Lung (tissue), 11 donors: ENCODE measurements at regions not wholly inside any gene's neighbourhood (a gene's known extent, or its start where the extent isn't known, plus 50 kb on each side); places are given as distances from the start of the nearest gene placed in this dataset.

Experiments
- ATAC-seq: fragments of 200-7000 bp; cut with Tn5 transposase; one replicate; pipeline ENCODE4 v1.9.1; 2020; ENCODE audit warnings: moderate number of reproducible peaks; ENCODE audit not compliant: insufficient read depth, low FRiP score
- DNase-seq, 3 donors: peaks; one replicate each; pipeline ENCODE4 v3.0.0-alpha.2; 2013 to 2017
- H3K27ac ChIP-seq, 2 donors: one replicate each; pipeline ENCODE4 v1.5.1; 2013; ENCODE audit warnings: mild to moderate bottlenecking in 2 of 2, moderate library complexity in 2 of 2, control low read depth in 1 of 2, inconsistent platforms in 1 of 2, low read depth in 1 of 2, low read length in 1 of 2
- H3K27me3 ChIP-seq, 3 donors: one replicate each; pipeline ENCODE4 v1.5.1; 2013; ENCODE audit warnings: low read length in 2 of 3; ENCODE audit not compliant: control insufficient read depth in 3 of 3, insufficient read depth in 3 of 3
- H3K36me3 ChIP-seq, 4 donors: one replicate each; pipeline ENCODE4 v1.5.1; 2013; ENCODE audit warnings: low read length in 4 of 4, mild to moderate bottlenecking in 1 of 4, moderate library complexity in 1 of 4; ENCODE audit not compliant: control insufficient read depth in 4 of 4, insufficient read depth in 4 of 4
- H3K4me1 ChIP-seq, 5 donors: one replicate each; pipeline ENCODE4 v1.5.1; 2013; ENCODE audit warnings: low read length in 5 of 5, mild to moderate bottlenecking in 2 of 5, moderate library complexity in 1 of 5; ENCODE audit not compliant: control insufficient read depth in 5 of 5, insufficient read depth in 5 of 5
- H3K4me3 ChIP-seq: one replicate; pipeline ENCODE4 v1.5.1; 2013; ENCODE audit warnings: mild to moderate bottlenecking, control low read depth, moderate library complexity
- H3K9ac ChIP-seq, 2 donors: one replicate each; pipeline ENCODE4 v1.5.1; 2013; ENCODE audit warnings: low read length in 2 of 2, control low read depth in 1 of 2; ENCODE audit not compliant: insufficient read depth in 1 of 2
- H3K9me3 ChIP-seq, 4 donors: one replicate each; pipeline ENCODE4 v1.5.1; 2013; ENCODE audit warnings: low read length in 3 of 4, mild to moderate bottlenecking in 1 of 4, moderate library complexity in 1 of 4; ENCODE audit not compliant: control insufficient read depth in 4 of 4, insufficient read depth in 3 of 4
- WGBS, 2 donors: extraction: QIAGEN DNeasy Blood & Tissue Kit; methylation state at CpG; one replicate each; pipeline ENCODE4 v1.1.7; 2013; 5-methylcytosine and 5-hydroxymethylcytosine counted together
- TF ChIP-seq, protein P1 (sequence below): IDR thresholded peaks from 2 replicates; pipeline ENCODE4 v1.5.1; 2012; ENCODE audit warnings: mild to moderate bottlenecking; ENCODE audit errors: control extremely low read depth, extremely low read depth
- donor health status: control.
- donor health status: control.
- donor health status: Bipolar disorder and iron deficiency.
- donor health status: healthy.
- donor health status: DM: yes; HTN: yes; CAD: no.

DNA sequence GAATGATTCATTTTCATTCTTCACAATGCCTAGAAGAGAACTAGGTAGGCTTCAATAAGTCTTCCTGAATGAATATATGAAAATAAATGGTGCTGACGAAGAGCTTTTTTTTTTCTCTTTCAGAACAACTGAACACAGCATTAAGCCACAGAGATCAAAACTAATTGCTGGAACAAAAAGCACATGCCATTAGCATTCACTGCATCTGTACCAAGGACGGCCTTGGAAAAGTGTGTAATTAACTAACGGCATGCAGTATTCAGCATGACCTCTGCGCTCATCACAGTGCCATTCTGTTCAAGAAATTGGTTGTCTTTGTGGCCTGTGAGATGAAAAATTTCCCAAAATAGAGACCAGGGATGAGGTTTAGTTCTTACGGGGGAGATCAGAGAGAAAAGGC is 99.3 kb downstream of the NUDT12 start:
- no peak overlapping the region for H3K4me3 ChIP-seq
- TF ChIP-seq, protein P1, sequence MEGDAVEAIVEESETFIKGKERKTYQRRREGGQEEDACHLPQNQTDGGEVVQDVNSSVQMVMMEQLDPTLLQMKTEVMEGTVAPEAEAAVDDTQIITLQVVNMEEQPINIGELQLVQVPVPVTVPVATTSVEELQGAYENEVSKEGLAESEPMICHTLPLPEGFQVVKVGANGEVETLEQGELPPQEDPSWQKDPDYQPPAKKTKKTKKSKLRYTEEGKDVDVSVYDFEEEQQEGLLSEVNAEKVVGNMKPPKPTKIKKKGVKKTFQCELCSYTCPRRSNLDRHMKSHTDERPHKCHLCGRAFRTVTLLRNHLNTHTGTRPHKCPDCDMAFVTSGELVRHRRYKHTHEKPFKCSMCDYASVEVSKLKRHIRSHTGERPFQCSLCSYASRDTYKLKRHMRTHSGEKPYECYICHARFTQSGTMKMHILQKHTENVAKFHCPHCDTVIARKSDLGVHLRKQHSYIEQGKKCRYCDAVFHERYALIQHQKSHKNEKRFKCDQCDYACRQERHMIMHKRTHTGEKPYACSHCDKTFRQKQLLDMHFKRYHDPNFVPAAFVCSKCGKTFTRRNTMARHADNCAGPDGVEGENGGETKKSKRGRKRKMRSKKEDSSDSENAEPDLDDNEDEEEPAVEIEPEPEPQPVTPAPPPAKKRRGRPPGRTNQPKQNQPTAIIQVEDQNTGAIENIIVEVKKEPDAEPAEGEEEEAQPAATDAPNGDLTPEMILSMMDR: no peak
- H3K4me1 ChIP-seq: no peaks in the 10 kb centered on the region
- no peak overlapping the region for H3K9ac ChIP-seq
- H3K9me3 ChIP-seq: no peaks in the 10 kb centered on the region
- DNase-seq: no peak
- H3K27me3 ChIP-seq: no peaks in the 10 kb centered on the region
- ATAC-seq: no peak
- no peak overlapping the region for H3K27ac ChIP-seq
- H3K36me3 ChIP-seq: no peaks in the 10 kb centered on the region
- WGBS, 2 donors: 94 to 96% methylated on average over 5 of the region's 5 CpGs

DNA sequence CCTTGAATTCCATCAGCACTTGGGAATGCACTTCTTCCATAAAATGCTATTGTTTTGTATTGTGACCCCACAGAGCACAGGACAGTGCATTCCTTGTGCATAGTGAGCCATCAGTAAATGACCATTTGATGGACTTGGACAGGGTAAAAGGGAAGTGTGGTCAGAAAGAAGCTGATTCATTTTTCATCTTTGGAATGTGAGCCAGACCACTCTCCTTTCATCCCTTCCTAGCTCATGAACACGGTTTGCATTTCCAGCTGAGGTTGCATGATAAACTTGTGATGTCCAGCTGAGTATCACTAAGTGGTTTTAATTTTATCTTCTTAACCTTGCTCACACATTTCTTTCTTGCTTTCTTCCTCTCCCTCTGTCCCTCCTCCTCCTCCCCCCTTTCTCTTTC is 101.3 kb downstream of the NUDT12 start:
- Histone ChIP-seq H3K27ac (no peak overlapping the region), H3K4me3 (no peak overlapping the region), H3K36me3 (no peaks in the 10 kb centered on the region), H3K9me3 (no peaks in the 10 kb centered on the region), H3K9ac (no peak overlapping the region), H3K27me3 (no peaks in the 10 kb centered on the region), H3K4me1 (no peaks in the 10 kb centered on the region)
- 4 to 6% methylated on average over 1 of the region's 1 CpG for WGBS, 2 donors
- TF ChIP-seq, protein P1: no peak
- no peak for ATAC-seq
- DNase-seq: no peak

GRCh38 chr5:103458497-103459040 is 104.0 kb downstream of the NUDT12 start:
- TF ChIP-seq, protein P1: no peak
- DNase-seq (no peak), ATAC-seq (no peak)
- Histone ChIP-seq H3K36me3 (no peaks in the 10 kb centered on the region), H3K9me3 (no peaks in the 10 kb centered on the region), H3K27ac (no peak overlapping the region), H3K27me3 (no peaks in the 10 kb centered on the region), H3K4me3 (no peak overlapping the region), H3K4me1 (no peaks in the 10 kb centered on the region), H3K9ac (no peak overlapping the region)
- WGBS, 2 donors: 81 to 84% methylated on average over 3 of the region's 3 CpGs

- ATAC-seq (no peak), DNase-seq (no peak)
- no peaks in the 10 kb centered on the region for H3K36me3 ChIP-seq
- no peak overlapping the region for H3K9ac ChIP-seq
- no peaks in the 10 kb centered on the region for H3K4me1 ChIP-seq
- no peaks in the 10 kb centered on the region for H3K9me3 ChIP-seq
- no peak overlapping the region for H3K4me3 ChIP-seq
- WGBS, 2 donors: 92% methylated on average over 2 of the region's 2 CpGs
- no peaks in the 10 kb centered on the region for H3K27me3 ChIP-seq
- H3K27ac ChIP-seq: no peak overlapping the region
- TF ChIP-seq, protein P1: no peak
Observed at GRCh38 chr5:103456476-103456875, 106.1 kb downstream of the NUDT12 start.
